Left renal pelvis (tissue), 4 donors: ENCODE measurements at regions not wholly inside any gene's neighbourhood (a gene's known extent, or its start where the extent isn't known, plus 50 kb on each side); places are given as distances from the start of the nearest gene placed in this dataset.

Experiments
- DNase-seq, 4 donors: peaks; one replicate each; pipeline ENCODE4 v3.0.0-alpha.2; 2013; ENCODE audit warnings: low read depth in 4 of 4, low spot score in 3 of 4

- no peak for DNase-seq
These were observed 295.4 kb upstream of the PPFIA2 start for GRCh38 chr12:82054566-82054965.

- no peak for DNase-seq
These were observed 288.3 kb upstream of the PPFIA2 start for GRCh38 chr12:82047446-82047845.

- no peak for DNase-seq
These were observed 282.0 kb upstream of the PPFIA2 start for GRCh38 chr12:82040987-82041743.

- DNase-seq: no peak
These were observed 275.6 kb upstream of the PPFIA2 start for GRCh38 chr12:82034769-82035168.

- DNase-seq: no peak
These were observed 270.8 kb upstream of the PPFIA2 start for GRCh38 chr12:82029936-82030335.

- no peak for DNase-seq
These were observed 269.6 kb upstream of the PPFIA2 start for GRCh38 chr12:82028772-82029171.

- no peak for DNase-seq
These were observed 268.5 kb upstream of the PPFIA2 start for GRCh38 chr12:82027612-82028011.

- no peak for DNase-seq
These were observed 266.3 kb upstream of the PPFIA2 start for GRCh38 chr12:82025462-82025861.

GRCh38 chr12:82019533-82019932, 260.4 kb upstream of the PPFIA2 start:
- DNase-seq: no peak

- DNase-seq: peak in 2 of 4 donors; percentile 25 to 52
These were observed 256.6 kb upstream of the PPFIA2 start for GRCh38 chr12:82015623-82016347.

- DNase-seq: no peak
These were observed 253.0 kb upstream of the PPFIA2 start for GRCh38 chr12:82012176-82012575.

GRCh38 chr12:82009524-82009923, 250.4 kb upstream of the PPFIA2 start:
- DNase-seq: no peak

- DNase-seq: no peak
These were observed 249.1 kb upstream of the PPFIA2 start for GRCh38 chr12:82008251-82008650.

GRCh38 chr12:81998761-81999378, 239.7 kb upstream of the PPFIA2 start:
- no peak for DNase-seq

- DNase-seq: peak in 1 of 4 donors; percentile 3
These were observed 233.3 kb upstream of the PPFIA2 start for GRCh38 chr12:81992461-81992860.

GRCh38 chr12:81991868-81992267, 232.7 kb upstream of the PPFIA2 start:
- no peak for DNase-seq

- no peak for DNase-seq
These were observed 229.2 kb upstream of the PPFIA2 start for GRCh38 chr12:81988362-81988761.

GRCh38 chr12:81987371-81987770, 228.2 kb upstream of the PPFIA2 start:
- no peak for DNase-seq

- DNase-seq: no peak
These were observed 217.5 kb upstream of the PPFIA2 start for GRCh38 chr12:81976661-81977060.

GRCh38 chr12:81974762-81975161, 215.6 kb upstream of the PPFIA2 start:
- DNase-seq: no peak

- no peak for DNase-seq
These were observed 209.3 kb upstream of the PPFIA2 start for GRCh38 chr12:81968421-81968820.

GRCh38 chr12:81963636-81964035, 204.5 kb upstream of the PPFIA2 start:
- no peak for DNase-seq
